HEK293 (cell line): ENCODE measurements at regions not wholly inside any gene's neighbourhood (a gene's known extent, or its start where the extent isn't known, plus 50 kb on each side); places are given as distances from the start of the nearest gene placed in this dataset.

Experiments
- CTCF ChIP-seq: fragments of 450-650 bp; formaldehyde crosslinking; IDR thresholded peaks from 2 replicates; pipeline ENCODE4 v1.5.1; 2016; ENCODE audit warnings: missing biosample characterization, missing genetic modification characterization
- KLF16 ChIP-seq: fragments of 450-650 bp; formaldehyde crosslinking; IDR thresholded peaks from 2 replicates; pipeline ENCODE4 v1.5.1; 2017; ENCODE audit warnings: missing biosample characterization, missing genetic modification characterization
- ZBTB8A ChIP-seq: fragments of 450-650 bp; formaldehyde crosslinking; IDR thresholded peaks from 2 replicates; pipeline ENCODE4 v1.5.1; 2016; ENCODE audit warnings: missing biosample characterization, missing genetic modification characterization
- ZNF23 ChIP-seq: fragments of 450-650 bp; formaldehyde crosslinking; IDR thresholded peaks from 2 replicates; pipeline ENCODE4 v1.5.1; 2016; ENCODE audit warnings: missing biosample characterization, missing genetic modification characterization, borderline replicate concordance
- ZNF274 ChIP-seq, 2 experiments: fragments of 200-500 bp in 1 of 2; fragments of 450-650 bp in 1 of 2; sonication (Bioruptor generic) in 1 of 2; formaldehyde crosslinking in 1 of 2; IDR thresholded peaks; 2 replicates each; pipeline versions ENCODE4 v1.5.1 to v1.6.1; 2014 to 2016; ENCODE audit warnings: borderline replicate concordance in 1 of 2, inconsistent platforms in 1 of 2, low read length in 1 of 2, missing biosample characterization in 1 of 2, missing genetic modification characterization in 1 of 2
- ZNF449 ChIP-seq: fragments of 450-650 bp; formaldehyde crosslinking; IDR thresholded peaks from 2 replicates; pipeline ENCODE4 v1.5.1; 2017; ENCODE audit warnings: missing biosample characterization, mild to moderate bottlenecking, missing genetic modification characterization, moderate library complexity
- ZNF580 ChIP-seq: fragments of 450-650 bp; formaldehyde crosslinking; IDR thresholded peaks from 2 replicates; pipeline ENCODE4 v1.5.1; 2016; ENCODE audit warnings: missing biosample characterization, missing genetic modification characterization
- ZNF658 ChIP-seq: fragments of 450-650 bp; formaldehyde crosslinking; IDR thresholded peaks from 2 replicates; pipeline ENCODE4; 2016; ENCODE audit warnings: missing biosample characterization, missing genetic modification characterization
- ZSCAN23 ChIP-seq: fragments of 450-650 bp; formaldehyde crosslinking; IDR thresholded peaks from 2 replicates; pipeline ENCODE4 v1.5.1; 2016; ENCODE audit warnings: missing biosample characterization, missing genetic modification characterization

- TF ChIP-seq CTCF (tag by site-specific recombination): no peak
- no peak for TF ChIP-seq ZBTB8A (tag by site-specific recombination)
- TF ChIP-seq ZNF449 (tag by site-specific recombination): no peak
- TF ChIP-seq ZNF23 (tag by site-specific recombination): no peak
- no peak for TF ChIP-seq ZNF580 (tag by site-specific recombination)
- no peak for TF ChIP-seq ZNF658 (tag by site-specific recombination)
- TF ChIP-seq KLF16 (tag by site-specific recombination): no peak
- TF ChIP-seq ZNF274 (IDR thresholded peaks at IDR 0.05; ENCODE audit: low read length): no peak
- no peak for TF ChIP-seq ZNF274 (tag by site-specific recombination; IDR thresholded peaks at IDR 0.05; ENCODE audit: borderline replicate concordance)
- no peak for TF ChIP-seq ZSCAN23 (tag by site-specific recombination)
Observed at GRCh38 chr9:79040671-79041070, 531.1 kb upstream of the TLE4 start.
